Adrenal gland (tissue), 9 donors: ENCODE measurements at regions not wholly inside any gene's neighbourhood (a gene's known extent, or its start where the extent isn't known, plus 50 kb on each side); places are given as distances from the start of the nearest gene placed in this dataset.

Experiments
- DNase-seq, 7 donors: peaks; one replicate each; pipeline ENCODE4 v3.0.0-alpha.2; 2019 to 2020
- H3K27ac ChIP-seq, 5 donors: fragments of 200-600 bp; sonication (generic) in 4 of 5; 1 replicate in 3 of 5; 2 replicates in 2 of 5; pipeline versions ENCODE4 v1.5.1 to v1.8.0; 2016 to 2020; ENCODE audit warnings: mild to moderate bottlenecking in 1 of 5
- H3K27me3 ChIP-seq: fragments of 200-600 bp; 2 replicates; pipeline ENCODE4 v1.8.0; 2021
- H3K36me3 ChIP-seq, 2 donors: fragments of 200-600 bp; replicated peaks in 1 of 2; 1 replicate in 1 of 2; 2 replicates in 1 of 2; pipeline versions ENCODE4 v1.5.1 to v1.8.0; 2018 to 2022
- H3K4me1 ChIP-seq, 2 donors: fragments of 200-600 bp; replicated peaks in 1 of 2; 1 replicate in 1 of 2; 2 replicates in 1 of 2; pipeline versions ENCODE4 v1.5.1 to v1.8.0; 2018 to 2021
- H3K4me3 ChIP-seq, 4 donors: fragments of 200-600 bp; sonication (generic) in 3 of 4; one replicate each; pipeline ENCODE4 v1.5.1; 2016 to 2018
- H3K9me3 ChIP-seq, 3 donors: fragments of 200-600 bp; sonication (generic) in 1 of 3; replicated peaks in 1 of 3; 1 replicate in 2 of 3; 2 replicates in 1 of 3; pipeline versions ENCODE4 v1.5.1 to v1.8.0; 2016 to 2021
- CTCF ChIP-seq, 6 experiments: fragments of 450-650 bp in 4 of 6; fragments of 200-600 bp in 2 of 6; sonication (generic) in 1 of 6; IDR thresholded peaks; 1 replicate in 5 of 6; 2 replicates in 1 of 6; pipeline versions ENCODE4 v1.5.1 to v1.8.0; 2016 to 2021; ENCODE audit warnings: antibody characterized with exemption in 6 of 6, mild to moderate bottlenecking in 2 of 6, moderate library complexity in 1 of 6
- POLR2A ChIP-seq, 2 donors: fragments of 450-650 bp; IDR thresholded peaks; one replicate each; pipeline ENCODE4 v1.6.1; 2017; ENCODE audit warnings: antibody characterized with exemption in 2 of 2, mild to moderate bottlenecking in 2 of 2, moderate library complexity in 1 of 2
- WGBS, 4 donors: extraction: QIAGEN DNeasy Blood & Tissue Kit in 2 of 4; methylation state at CpG; one replicate each; pipeline versions ENCODE4 v1.1.5 to v1.1.7; 2013 to 2017; 5-methylcytosine and 5-hydroxymethylcytosine counted together
- intact Hi-C, 2 donors: fragments of 100-400 bp; cut with DNase I; formaldehyde crosslinking; loops; one replicate each; pipeline versions ENCODE4 v1.14.1 to v1.15.0; 2022 to 2023
- donor health status: healthy with polysubstance abuse.
- donor health status: Bipolar disorder and iron deficiency.
- donor health status: DM: yes; HTN: yes; CAD: no.
- donor health status: DM: no; HTN: no; CAD: no.
- donor health status: DM: no; HTN: no; CAD: no.

- DNase-seq: peak; percentile 35 to 78 (median 67)
- 50 to 70% (median 64%) methylated on average over 2 of the region's 2 CpGs for WGBS, 4 donors
- Histone ChIP-seq H3K4me1 (peaks cover 0 to 4% of the 10 kb centered on the region in 2 donors), H3K27ac (no peak overlapping the region), H3K9me3 (no peaks in the 10 kb centered on the region), H3K36me3 (no peaks in the 10 kb centered on the region), H3K4me3 (no peak overlapping the region), H3K27me3 (no peaks in the 10 kb centered on the region)
- no peak for TF ChIP-seq CTCF (IDR thresholded peaks at IDR 0.05)
- TF ChIP-seq POLR2A (IDR thresholded peaks at IDR 0.05): no peak
- intact Hi-C loops: no loop called here
These were observed 334.7 kb upstream of the PIK3R1 start for GRCh38 chr5:67880876-67881275.

GRCh38 chr5:67880511-67880805 lies 335.1 kb upstream of the PIK3R1 start:
- H3K27me3 ChIP-seq: no peaks in the 10 kb centered on the region
- intact Hi-C loops: no loop called here
- DNase-seq: no peak
- H3K36me3 ChIP-seq: no peaks in the 10 kb centered on the region
- no peak overlapping the region for H3K27ac ChIP-seq
- no peak for TF ChIP-seq POLR2A (IDR thresholded peaks at IDR 0.05)
- no peaks in the 10 kb centered on the region for H3K9me3 ChIP-seq
- peaks cover 0 to 4% of the 10 kb centered on the region in 2 donors for H3K4me1 ChIP-seq
- 69 to 84% (median 77%) methylated on average over 2 of the region's 2 CpGs for WGBS, 4 donors
- no peak overlapping the region for H3K4me3 ChIP-seq

- H3K9me3 ChIP-seq: no peaks in the 10 kb centered on the region
- no peaks in the 10 kb centered on the region for H3K36me3 ChIP-seq
- no peak overlapping the region for H3K4me3 ChIP-seq
- TF ChIP-seq POLR2A (IDR thresholded peaks at IDR 0.05) (no peak), CTCF (IDR thresholded peaks at IDR 0.05) (no peak)
- no peak for DNase-seq
- 63 to 84% (median 78%) methylated on average over 4 of the region's 4 CpGs for WGBS, 4 donors
- peaks cover 0 to 4% of the 10 kb centered on the region in 2 donors for H3K4me1 ChIP-seq
- intact Hi-C loops: no loop called here
- no peaks in the 10 kb centered on the region for H3K27me3 ChIP-seq
- no peak overlapping the region for H3K27ac ChIP-seq
These were observed 335.7 kb upstream of the PIK3R1 start for GRCh38 chr5:67879620-67880510.

GRCh38 chr5:67878933-67879332 lies 336.6 kb upstream of the PIK3R1 start:
- no peak for DNase-seq
- intact Hi-C loops: no loop called here
- Histone ChIP-seq H3K27me3 (no peaks in the 10 kb centered on the region), H3K4me1 (peaks cover 0 to 4% of the 10 kb centered on the region in 2 donors), H3K9me3 (no peaks in the 10 kb centered on the region), H3K4me3 (no peak overlapping the region), H3K36me3 (no peaks in the 10 kb centered on the region), H3K27ac (no peak overlapping the region)
- TF ChIP-seq CTCF (IDR thresholded peaks at IDR 0.05) (no peak), POLR2A (IDR thresholded peaks at IDR 0.05) (no peak)
- WGBS, 4 donors: 58 to 75% (median 71%) methylated on average over 1 of the region's 1 CpG

- Histone ChIP-seq H3K4me1 (peaks cover 0 to 4% of the 10 kb centered on the region in 2 donors), H3K4me3 (no peak overlapping the region), H3K27ac (no peak overlapping the region), H3K9me3 (no peaks in the 10 kb centered on the region), H3K36me3 (no peaks in the 10 kb centered on the region), H3K27me3 (no peaks in the 10 kb centered on the region)
- intact Hi-C loops: no loop called here
- no peak for DNase-seq
- TF ChIP-seq POLR2A (IDR thresholded peaks at IDR 0.05): no peak
- no peak for TF ChIP-seq CTCF (IDR thresholded peaks at IDR 0.05)
These were observed 339.2 kb upstream of the PIK3R1 start for GRCh38 chr5:67876371-67876770.
